M059J (cell line): ENCODE measurements at regions not wholly inside any gene's neighbourhood (a gene's known extent, or its start where the extent isn't known, plus 50 kb on each side); places are given as distances from the start of the nearest gene placed in this dataset.
A peak's percentile ranks its signal among the peaks of the same experiment; 100 is the strongest.

Source experiments
- DNase-seq: peaks from one replicate; pipeline ENCODE4 v3.0.0-alpha.2; 2012; ENCODE audit warnings: low read depth

GRCh38 chr1:96964761-96965160 lies 243.2 kb downstream of the PTBP2 start:
- no peak for DNase-seq

- peak; percentile 69 for DNase-seq
Measured at GRCh38 chr1:96966536-96967138, 245.1 kb downstream of the PTBP2 start.

GRCh38 chr1:96967311-96967710 lies 245.7 kb downstream of the PTBP2 start:
- no peak for DNase-seq

GRCh38 chr1:96968541-96968940 lies 247.0 kb downstream of the PTBP2 start:
- DNase-seq, result no peak

GRCh38 chr1:96968983-96969382 lies 247.4 kb downstream of the PTBP2 start:
- DNase-seq, result no peak

GRCh38 chr1:96969656-96970163 lies 248.1 kb downstream of the PTBP2 start:
- DNase-seq, result no peak

- no peak for DNase-seq
Measured at GRCh38 chr1:96971439-96971838, 249.9 kb downstream of the PTBP2 start.

GRCh38 chr1:96971849-96972602 lies 250.4 kb downstream of the PTBP2 start:
- peak; percentile 34 for DNase-seq

- DNase-seq, result peak; percentile 68
Measured at GRCh38 chr1:96973605-96974004, 252.0 kb downstream of the PTBP2 start.

GRCh38 chr1:96978444-96978843 lies 256.9 kb downstream of the PTBP2 start:
- DNase-seq, result no peak

GRCh38 chr1:96978901-96979300 lies 257.3 kb downstream of the PTBP2 start:
- DNase-seq, result no peak

GRCh38 chr1:96979304-96980268 lies 258.0 kb downstream of the PTBP2 start:
- DNase-seq, result no peak

- DNase-seq, result peak; percentile 54
Measured at GRCh38 chr1:96980448-96980847, 258.9 kb downstream of the PTBP2 start.

- DNase-seq, result no peak
Measured at GRCh38 chr1:96981181-96981580, 259.6 kb downstream of the PTBP2 start.

- no peak for DNase-seq
Measured at GRCh38 chr1:96982118-96982517, 260.5 kb downstream of the PTBP2 start.

- DNase-seq, result no peak
Measured at GRCh38 chr1:96983866-96984265, 262.3 kb downstream of the PTBP2 start.

GRCh38 chr1:96987186-96987703 lies 265.7 kb downstream of the PTBP2 start:
- no peak for DNase-seq

GRCh38 chr1:96989302-96989701 lies 267.7 kb downstream of the PTBP2 start:
- no peak for DNase-seq

GRCh38 chr1:96990136-96990535 lies 268.6 kb downstream of the PTBP2 start:
- DNase-seq, result no peak

- no peak for DNase-seq
Measured at GRCh38 chr1:96991261-96991660, 269.7 kb downstream of the PTBP2 start.

GRCh38 chr1:96992871-96993270 lies 271.3 kb downstream of the PTBP2 start:
- DNase-seq, result no peak

- DNase-seq, result peak; percentile 15
Measured at GRCh38 chr1:96995351-96995750, 273.8 kb downstream of the PTBP2 start.
